ENCODE measurements at regions not wholly inside any gene's neighbourhood (a gene's known extent, or its start where the extent isn't known, plus 50 kb on each side); places are given as distances from the start of the nearest gene placed in this dataset.

- TF ChIP-seq CTCF (tag by site-specific recombination; IDR thresholded peaks at IDR 0.05) (no peak), ZNF513 (tag by site-specific recombination; IDR thresholded peaks at IDR 0.05) (no peak), ZNF121 (tag by site-specific recombination; IDR thresholded peaks at IDR 0.05) (no peak), ZNF24 (tag by site-specific recombination; IDR thresholded peaks at IDR 0.05) (no peak), ATF2 (tag by site-specific recombination; IDR thresholded peaks at IDR 0.05; ENCODE audit: low read depth) (no peak), ZNF449 (tag by site-specific recombination; IDR thresholded peaks at IDR 0.05) (no peak), ZNF146 (tag by site-specific recombination; IDR thresholded peaks at IDR 0.05) (no peak), ZNF558 (tag by site-specific recombination; IDR thresholded peaks at IDR 0.05) (no peak)
Measured at GRCh38 chr9:107750741-107751566, 261.4 kb upstream of the KLF4 start.
